GM12878 (cell line): ENCODE measurements at regions not wholly inside any gene's neighbourhood (a gene's known extent, or its start where the extent isn't known, plus 50 kb on each side); places are given as distances from the start of the nearest gene placed in this dataset.

Source experiments
- ATAC-seq: fragments of 200-7000 bp; cut with Tn5 transposase; 3 replicates; pipeline ENCODE4 v1.9.1; 2020; ENCODE audit warnings: mild to moderate bottlenecking, moderate library complexity
- BruUV-seq: library from RNA; stranded (reverse); fragments of 400-500 nt; replicated peaks from 2 replicates; lab custom pipeline; 2021; lab: Mats Ljungman, UMichigan
- CTCF ChIA-PET: fragments of 300-600 bp; sonication (Branson Sonifier 250); formaldehyde crosslinking; extraction: SDS; loops from one replicate; lab custom pipeline; 2021; ENCODE audit warnings: inconsistent platforms; lab: Yijun Ruan, JAX
- POLR2A ChIA-PET: fragments of 350-600 bp; formaldehyde crosslinking; extraction: SDS; loops from one replicate; lab custom pipeline; 2021; ENCODE audit warnings: inconsistent platforms; lab: Charles Lee
- RAD21 ChIA-PET: fragments of 300-600 bp; sonication (Branson Sonifier 250); formaldehyde crosslinking; loops from one replicate; lab custom pipeline; 2023; ENCODE audit warnings: antibody characterized with exemption; ENCODE audit not compliant: unreplicated experiment; lab: Charles Lee
- SMC1A ChIA-PET: fragments of 300-600 bp; sonication (Branson Sonifier 250); formaldehyde crosslinking; loops from one replicate; lab custom pipeline; 2023; ENCODE audit not compliant: unreplicated experiment, uncharacterized antibody; lab: Charles Lee
- DNase-seq: peaks from one replicate; pipeline ENCODE4 v3.0.0-alpha.2; 2011; ENCODE audit warnings: low read depth, low spot score
- FAIRE-seq: peaks from 3 replicates; lab custom pipeline; 2011; peaks lifted over from hg19 to GRCh38; lab: Jason Lieb, UNC
- H2AFZ ChIP-seq: 2 replicates; pipeline ENCODE4 v1.6.0; 2011; ENCODE audit warnings: low read depth, low read length, control low read depth; ENCODE audit not compliant: control insufficient read depth
- H3K27ac ChIP-seq: 2 replicates; pipeline ENCODE4 v1.5.1; 2011; ENCODE audit warnings: control low read depth; ENCODE audit not compliant: control insufficient read depth, insufficient read depth
- H3K27me3 ChIP-seq, 2 experiments: replicated peaks in 1 of 2; 2 replicates each; pipeline versions ENCODE4 v1.6.0 to v1.6.1; 2011; ENCODE audit warnings: low read length in 1 of 2; ENCODE audit not compliant: control insufficient read depth in 2 of 2, insufficient read depth in 2 of 2
- H3K36me3 ChIP-seq, 2 experiments: 2 replicates each; pipeline ENCODE4 v1.5.1; 2011; ENCODE audit warnings: low read length in 1 of 2; ENCODE audit not compliant: control insufficient read depth in 2 of 2, insufficient read depth in 2 of 2
- H3K4me1 ChIP-seq: 2 replicates; pipeline ENCODE4 v1.6.1; 2011; ENCODE audit warnings: mild to moderate bottlenecking, low read length, moderate library complexity, mixed read lengths; ENCODE audit not compliant: control insufficient read depth, insufficient read depth
- H3K4me2 ChIP-seq: 2 replicates; pipeline ENCODE4 v1.6.0; 2011; ENCODE audit warnings: control low read depth; ENCODE audit not compliant: control insufficient read depth, insufficient read depth
- H3K4me3 ChIP-seq: fragments of 200-600 bp; sonication (generic); 2 replicates; pipeline ENCODE4 v1.5.1; 2016
- H3K79me2 ChIP-seq: 2 replicates; pipeline ENCODE4 v1.6.0; 2011; ENCODE audit warnings: low read length; ENCODE audit not compliant: control insufficient read depth, insufficient read depth
- H3K9ac ChIP-seq: 2 replicates; pipeline ENCODE4 v1.8.0; 2011; ENCODE audit warnings: low read length, control low read depth, mixed read lengths; ENCODE audit not compliant: control insufficient read depth, insufficient read depth
- H3K9me3 ChIP-seq: replicated peaks from 3 replicates; pipeline ENCODE4 v1.5.1; 2011; ENCODE audit warnings: mild to moderate bottlenecking, low read length; ENCODE audit not compliant: control insufficient read depth, insufficient read depth
- H4K20me1 ChIP-seq: 2 replicates; pipeline ENCODE4 v1.6.0; 2011; ENCODE audit not compliant: control insufficient read depth, insufficient read depth
- BRCA1 ChIP-seq: IDR thresholded peaks from 2 replicates; pipeline ENCODE4 v1.6.1; 2011; ENCODE audit warnings: low read depth, low read length, improper control_type of control experiment
- EED ChIP-seq: sonication (generic); IDR thresholded peaks from 2 replicates; pipeline ENCODE4 v1.6.1; 2016; ENCODE audit warnings: antibody characterized with exemption, low read depth
- FOXK2 ChIP-seq: fragments of 450-650 bp; IDR thresholded peaks from 2 replicates; pipeline ENCODE4 v1.6.1; 2017; ENCODE audit warnings: mild to moderate bottlenecking, moderate library complexity
- KDM1A ChIP-seq: fragments of 200-600 bp; sonication (generic); IDR thresholded peaks from 2 replicates; pipeline ENCODE4 v1.6.1; 2016; ENCODE audit warnings: borderline replicate concordance
- NFIC ChIP-seq: IDR thresholded peaks from 2 replicates; pipeline ENCODE4 v1.6.1; 2012; ENCODE audit warnings: low read depth, mild to moderate bottlenecking, inconsistent platforms, low read length, moderate library complexity
- SKIL ChIP-seq: fragments of 450-650 bp; IDR thresholded peaks from 2 replicates; pipeline ENCODE4 v1.6.1; 2017; ENCODE audit warnings: mild to moderate bottlenecking, low read depth, inconsistent platforms; ENCODE audit not compliant: poor library complexity, severe bottlenecking
- TCF3 ChIP-seq: IDR thresholded peaks from 2 replicates; pipeline ENCODE4 v1.6.1; 2012; ENCODE audit warnings: low read depth, mild to moderate bottlenecking, low read length, borderline replicate concordance; ENCODE audit not compliant: insufficient read depth
- YY1 ChIP-seq: IDR thresholded peaks from 2 replicates; pipeline ENCODE4 v1.6.1; 2011; ENCODE audit warnings: low read depth, mild to moderate bottlenecking, low read length
- WGBS: methylation state at CpG from one replicate; pipeline ENCODE4 v1.1.6; 2016; ENCODE audit warnings: low lambda C conversion rate; ENCODE audit not compliant: insufficient replicate concordance, insufficient coverage; ENCODE audit errors: missing lambda C conversion rate; 5-methylcytosine and 5-hydroxymethylcytosine counted together
- in situ Hi-C: fragments of 300-500 bp; cut with MboI; formaldehyde crosslinking; loops from 9 replicates; pipeline ENCODE4 v1.14.3; 2018; ENCODE audit warnings: mixed read lengths
- intact Hi-C: fragments of 100-400 bp; cut with micrococcal nuclease; formaldehyde crosslinking; loops from one replicate; pipeline ENCODE4 v1.14.2; 2022; ENCODE audit not compliant: unreplicated experiment
- TF ChIP-seq, protein P1 (sequence below): IDR thresholded peaks from 2 replicates; pipeline ENCODE4 v1.6.1; 2012; ENCODE audit warnings: low read depth, low read length, improper control_type of control experiment

GRCh38 chr20:39879296-39879695 lies 809.7 kb downstream of the MAFB start:
- no peaks in the 10 kb centered on the region for H3K4me1 ChIP-seq
- H3K79me2 ChIP-seq: no peaks in the 10 kb centered on the region
- H3K9ac ChIP-seq: no peak overlapping the region
- no peaks in the 10 kb centered on the region for H3K36me3 ChIP-seq
- TF ChIP-seq NFIC (no peak), KDM1A (no peak), TCF3 (no peak), BRCA1 (no peak), YY1 (no peak), EED (no peak), SKIL (no peak), FOXK2 (no peak)
- TF ChIP-seq, protein P1, sequence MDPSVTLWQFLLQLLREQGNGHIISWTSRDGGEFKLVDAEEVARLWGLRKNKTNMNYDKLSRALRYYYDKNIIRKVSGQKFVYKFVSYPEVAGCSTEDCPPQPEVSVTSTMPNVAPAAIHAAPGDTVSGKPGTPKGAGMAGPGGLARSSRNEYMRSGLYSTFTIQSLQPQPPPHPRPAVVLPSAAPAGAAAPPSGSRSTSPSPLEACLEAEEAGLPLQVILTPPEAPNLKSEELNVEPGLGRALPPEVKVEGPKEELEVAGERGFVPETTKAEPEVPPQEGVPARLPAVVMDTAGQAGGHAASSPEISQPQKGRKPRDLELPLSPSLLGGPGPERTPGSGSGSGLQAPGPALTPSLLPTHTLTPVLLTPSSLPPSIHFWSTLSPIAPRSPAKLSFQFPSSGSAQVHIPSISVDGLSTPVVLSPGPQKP: no peak
- H3K4me2 ChIP-seq: no peak overlapping the region
- H3K4me3 ChIP-seq: no peak overlapping the region
- FAIRE-seq: no peak
- ChIA-PET CTCF (interaction anchor here (0.8 to 1.2 kb wide), 2 partner anchors 50 to 332 kb away, joined by 3 to 5 read pairs; no protein-coding TSS in a partner anchor), SMC1A (interaction anchor here (1.7 kb wide), 1 partner anchor 480 kb away, joined by 4 read pairs; no protein-coding TSS in a partner anchor), POLR2A (no interaction called here), RAD21 (interaction anchor here (1.1 to 1.3 kb wide), 2 partner anchors 607 to 610 kb away, joined by 5 read pairs; no protein-coding TSS in a partner anchor)
- in situ Hi-C loops: no loop called here
- no peak overlapping the region for H2AFZ ChIP-seq
- WGBS: 23% methylated on average over 2 of the region's 2 CpGs
- no peaks in the 10 kb centered on the region for H3K9me3 ChIP-seq
- DNase-seq: no peak
- BruUV-seq: no TSS peak
- intact Hi-C loops: loop anchor here (10.0 kb wide), 2 partner anchors 104 to 434 kb away; no protein-coding TSS in a partner anchor
- ATAC-seq: no peak
- no peaks in the 10 kb centered on the region for H4K20me1 ChIP-seq
- no peak overlapping the region for H3K27ac ChIP-seq
- no peaks in the 10 kb centered on the region for H3K27me3 ChIP-seq
